Keratinocyte (primary cell): ENCODE measurements at regions not wholly inside any gene's neighbourhood (a gene's known extent, or its start where the extent isn't known, plus 50 kb on each side); places are given as distances from the start of the nearest gene placed in this dataset.

Experiments used
- DNase-seq: peaks from one replicate; pipeline ENCODE4 v3.0.0-alpha.2; 2011; ENCODE audit warnings: low read depth, missing footprints, low spot score
- FAIRE-seq: peaks from 2 replicates; lab custom pipeline; 2011; peaks lifted over from hg19 to GRCh38; lab: Jason Lieb, UNC
- H2AFZ ChIP-seq: 2 replicates; pipeline ENCODE4 v1.6.0; 2012; ENCODE audit warnings: low read length, control low read depth, inconsistent platforms; ENCODE audit not compliant: control insufficient read depth
- H3K27ac ChIP-seq: 2 replicates; pipeline ENCODE4 v1.5.1; 2011; ENCODE audit warnings: low read length; ENCODE audit not compliant: control insufficient read depth, insufficient read depth
- H3K27me3 ChIP-seq: 3 replicates; pipeline ENCODE4 v1.6.0; 2011; ENCODE audit warnings: low read length; ENCODE audit not compliant: control insufficient read depth, insufficient read depth; ENCODE audit errors: extremely low read depth
- H3K36me3 ChIP-seq, 2 experiments: 2 replicates in 1 of 2; 3 replicates in 1 of 2; pipeline ENCODE4 v1.5.1; 2011; ENCODE audit warnings: low read length in 2 of 2, mild to moderate bottlenecking in 1 of 2; ENCODE audit not compliant: control insufficient read depth in 2 of 2, insufficient read depth in 2 of 2; ENCODE audit errors: extremely low read depth in 1 of 2
- H3K4me1 ChIP-seq: 3 replicates; pipeline ENCODE4 v1.5.1; 2011; ENCODE audit warnings: low read length; ENCODE audit not compliant: control insufficient read depth, insufficient read depth; ENCODE audit errors: extremely low read depth
- H3K4me2 ChIP-seq: 3 replicates; pipeline ENCODE4 v1.6.0; 2011; ENCODE audit warnings: low read depth, low read length; ENCODE audit not compliant: control insufficient read depth, insufficient read depth; ENCODE audit errors: extremely low read depth
- H3K4me3 ChIP-seq, 3 experiments: fragments of 200-600 bp in 1 of 3; sonication (generic) in 1 of 3; 2 replicates in 2 of 3; 3 replicates in 1 of 3; pipeline ENCODE4 v1.5.1; 2011 to 2016; ENCODE audit warnings: low read length in 3 of 3, mild to moderate bottlenecking in 3 of 3, control low read depth in 2 of 3, inconsistent platforms in 1 of 3, low read depth in 1 of 3, mixed read lengths in 1 of 3, mixed run types in 1 of 3, moderate library complexity in 1 of 3; ENCODE audit not compliant: control insufficient read depth in 2 of 3, insufficient read depth in 2 of 3; ENCODE audit errors: extremely low read depth in 1 of 3
- H3K79me2 ChIP-seq: 2 replicates; pipeline ENCODE4 v1.6.0; 2012; ENCODE audit warnings: low read length; ENCODE audit not compliant: control insufficient read depth, insufficient read depth
- H3K9ac ChIP-seq: 3 replicates; pipeline ENCODE4 v1.6.0; 2011; ENCODE audit warnings: low read length; ENCODE audit not compliant: control insufficient read depth, insufficient read depth; ENCODE audit errors: extremely low read depth
- H3K9me1 ChIP-seq: 3 replicates; pipeline ENCODE4 v1.6.0; 2011; ENCODE audit warnings: low read length; ENCODE audit not compliant: control insufficient read depth, insufficient read depth; ENCODE audit errors: extremely low read depth
- H3K9me3 ChIP-seq: 2 replicates; pipeline ENCODE4 v1.5.1; 2012; ENCODE audit warnings: low read depth, low read length; ENCODE audit not compliant: control insufficient read depth
- H4K20me1 ChIP-seq: 3 replicates; pipeline ENCODE4 v1.6.0; 2011; ENCODE audit warnings: low read length; ENCODE audit not compliant: control insufficient read depth, insufficient read depth; ENCODE audit errors: extremely low read depth
- CTCF ChIP-seq, 3 experiments: IDR thresholded peaks in 1 of 3; conservative IDR thresholded peaks in 1 of 3; optimal IDR thresholded peaks in 1 of 3; 2 replicates in 2 of 3; 3 replicates in 1 of 3; pipeline versions ENCODE3 to v1.5.1; 2011; ENCODE audit warnings: low read length in 3 of 3, mild to moderate bottlenecking in 3 of 3, moderate library complexity in 2 of 3, control low read depth in 1 of 3, inconsistent platforms in 1 of 3; ENCODE audit not compliant: insufficient read depth in 2 of 3; ENCODE audit errors: extremely low read depth in 1 of 3
- EZH2 ChIP-seq: IDR thresholded peaks from one replicate; pipeline ENCODE4 v1.6.1; 2012; ENCODE audit warnings: inconsistent platforms, mild to moderate bottlenecking, low read length, moderate library complexity
- dilution Hi-C: fragments of 300-500 bp; cut with MboI; formaldehyde crosslinking; loops from one replicate; pipeline ENCODE4 v1.7.0; 2020; ENCODE audit warnings: low sequenced_read_pairs; ENCODE audit not compliant: extremely low pct_ligation_motif_present

- TF ChIP-seq EZH2 (no peak), CTCF (optimal IDR thresholded peaks at IDR 0.05 in 1 of 3, IDR thresholded peaks at IDR 0.05 in 1 of 3, conservative IDR thresholded peaks at IDR 0.05 in 1 of 3; ENCODE audit: extremely low read depth in 1 of 3, insufficient read depth in 2 of 3, low read length in 3 of 3) (no peak)
- no peak for FAIRE-seq
- dilution Hi-C loops: no loop called here
- Histone ChIP-seq H4K20me1 (no peaks in the 10 kb centered on the region), H3K4me2 (no peak overlapping the region), H2AFZ (no peak overlapping the region), H3K27me3 (no peaks in the 10 kb centered on the region), H3K36me3 (no peaks in the 10 kb centered on the region), H3K9me3 (no peaks in the 10 kb centered on the region), H3K27ac (no peak overlapping the region), H3K4me3 (no peak overlapping the region), H3K9ac (no peak overlapping the region), H3K4me1 (no peaks in the 10 kb centered on the region), H3K79me2 (no peaks in the 10 kb centered on the region), H3K9me1 (no peaks in the 10 kb centered on the region)
- DNase-seq: no peak
These were observed 448.7 kb upstream of the VRK2 start for GRCh38 chr2:57597940-57598339.

- dilution Hi-C loops: no loop called here
- DNase-seq: no peak
These were observed 448.1 kb upstream of the VRK2 start for GRCh38 chr2:57598551-57598950.

More at GRCh38 chr2:57598551-57598950, 448.1 kb upstream of the VRK2 start:
- H3K27ac ChIP-seq: no peak overlapping the region
- no peaks in the 10 kb centered on the region for H3K9me1 ChIP-seq
- no peaks in the 10 kb centered on the region for H3K36me3 ChIP-seq
- no peak overlapping the region for H3K4me2 ChIP-seq
- no peaks in the 10 kb centered on the region for H4K20me1 ChIP-seq
- no peak overlapping the region for H3K9ac ChIP-seq
- H3K27me3 ChIP-seq: no peaks in the 10 kb centered on the region
- H3K4me1 ChIP-seq: no peaks in the 10 kb centered on the region
- no peaks in the 10 kb centered on the region for H3K9me3 ChIP-seq
- H3K79me2 ChIP-seq: no peaks in the 10 kb centered on the region
- TF ChIP-seq EZH2: no peak
- no peak for TF ChIP-seq CTCF (optimal IDR thresholded peaks at IDR 0.05 in 1 of 3, IDR thresholded peaks at IDR 0.05 in 1 of 3, conservative IDR thresholded peaks at IDR 0.05 in 1 of 3; ENCODE audit: extremely low read depth in 1 of 3, insufficient read depth in 2 of 3, low read length in 3 of 3)
- FAIRE-seq: no peak
- no peak overlapping the region for H2AFZ ChIP-seq
- H3K4me3 ChIP-seq: no peak overlapping the region
